ENCODE measurements at regions not wholly inside any gene's neighbourhood (a gene's known extent, or its start where the extent isn't known, plus 50 kb on each side); places are given as distances from the start of the nearest gene placed in this dataset.

DNA sequence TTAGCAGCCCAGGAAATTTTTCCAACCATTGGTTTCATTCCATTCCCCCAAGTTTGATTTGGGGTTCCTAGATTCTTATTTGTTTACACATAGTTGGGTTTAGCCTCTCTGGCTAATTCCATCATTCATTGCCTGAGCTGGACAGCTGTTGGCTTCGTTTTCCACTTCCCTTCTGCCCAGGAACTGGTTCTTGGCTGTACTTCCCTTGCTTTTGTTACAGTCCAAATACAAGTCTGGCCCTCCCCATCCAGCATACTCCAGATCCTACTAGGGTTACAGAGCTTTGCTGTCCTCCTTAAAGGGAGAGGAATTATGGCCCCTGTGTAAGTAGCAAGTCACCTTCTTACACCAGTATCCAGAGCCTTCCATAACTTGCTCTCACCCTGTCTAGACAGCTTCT, 356.3 kb downstream of the FAT3 start:
- TF ChIP-seq CTCF (IDR thresholded peaks at IDR 0.05) = no peak
- TF ChIP-seq EZH2 (IDR thresholded peaks at IDR 0.05) = no peak
- TF ChIP-seq EZH2phosphoT487 (IDR thresholded peaks at IDR 0.05) = no peak
